Ishikawa (cell line): ENCODE measurements at regions not wholly inside any gene's neighbourhood (a gene's known extent, or its start where the extent isn't known, plus 50 kb on each side); places are given as distances from the start of the nearest gene placed in this dataset.

ENCODE experiments used
- CEBPB ChIP-seq: IDR thresholded peaks from 2 replicates; pipeline ENCODE4 v1.6.1; 2012
- CREB1 ChIP-seq: IDR thresholded peaks from 2 replicates; pipeline ENCODE4 v1.6.1; 2012; ENCODE audit warnings: low read depth
- EGR1 ChIP-seq: IDR thresholded peaks from 2 replicates; pipeline ENCODE4 v1.6.1; 2012
- EP300 ChIP-seq: IDR thresholded peaks from 2 replicates; pipeline ENCODE4 v1.6.1; 2012; ENCODE audit warnings: borderline replicate concordance
- FOXM1 ChIP-seq: IDR thresholded peaks from 2 replicates; pipeline ENCODE4 v1.6.1; 2012; ENCODE audit warnings: low read depth, borderline replicate concordance
- MAX ChIP-seq: IDR thresholded peaks from 2 replicates; pipeline ENCODE4 v1.6.1; 2012
- NFIC ChIP-seq: IDR thresholded peaks from 2 replicates; pipeline ENCODE4 v1.6.1; 2012
- REST ChIP-seq: IDR thresholded peaks from 2 replicates; pipeline ENCODE4 v1.6.1; 2012; ENCODE audit warnings: low read depth, mild to moderate bottlenecking
- TAF1 ChIP-seq: IDR thresholded peaks from 2 replicates; pipeline ENCODE4 v1.6.1; 2012; ENCODE audit warnings: low read depth, mild to moderate bottlenecking
- TCF12 ChIP-seq: IDR thresholded peaks from 2 replicates; pipeline ENCODE4 v1.6.1; 2012; ENCODE audit warnings: low read depth
- TEAD4 ChIP-seq: IDR thresholded peaks from 2 replicates; pipeline ENCODE4 v1.6.1; 2012
- USF1 ChIP-seq: IDR thresholded peaks from 2 replicates; pipeline ENCODE4 v1.6.1; 2012
- YY1 ChIP-seq: IDR thresholded peaks from 2 replicates; pipeline ENCODE4 v1.6.1; 2012; ENCODE audit warnings: low read depth
- ZBTB7A ChIP-seq: IDR thresholded peaks from 2 replicates; pipeline ENCODE4 v1.6.1; 2012; ENCODE audit warnings: low read depth

- TF ChIP-seq MAX, result no peak
- TF ChIP-seq CEBPB, result no peak
- TF ChIP-seq TCF12, result no peak
- TF ChIP-seq EP300, result no peak
- no peak for TF ChIP-seq CREB1
- no peak for TF ChIP-seq YY1
- TF ChIP-seq TEAD4, result no peak
- no peak for TF ChIP-seq USF1
- TF ChIP-seq FOXM1, result no peak
- TF ChIP-seq REST, result no peak
- TF ChIP-seq TAF1, result no peak
- no peak for TF ChIP-seq ZBTB7A
- no peak for TF ChIP-seq NFIC
- no peak for TF ChIP-seq EGR1
Observed at GRCh38 chr11:97363331-97363730, 973.5 kb downstream of the JRKL start.
